GM19035 (cell line): ENCODE measurements at regions not wholly inside any gene's neighbourhood (a gene's known extent, or its start where the extent isn't known, plus 50 kb on each side); places are given as distances from the start of the nearest gene placed in this dataset.

Source experiments
- ATAC-seq: cut with Tn5 transposase; IDR thresholded peaks from one replicate; pipeline ENCODE4 v1.9.1; 2021; ENCODE audit not compliant: unreplicated experiment

- no peak for ATAC-seq
Measured at GRCh38 chr4:130403221-130403620, 1307.3 kb downstream of the C4orf33 start.

GRCh38 chr4:130416228-130416627 lies 1320.3 kb downstream of the C4orf33 start:
- ATAC-seq, result no peak

GRCh38 chr4:130419211-130419975 lies 1323.4 kb downstream of the C4orf33 start:
- no peak for ATAC-seq

GRCh38 chr4:130422261-130422660 lies 1326.3 kb downstream of the C4orf33 start:
- no peak for ATAC-seq

- no peak for ATAC-seq
Measured at GRCh38 chr4:130424211-130424610, 1328.3 kb downstream of the C4orf33 start.

- ATAC-seq, result no peak
Measured at GRCh38 chr4:130432289-130432688, 1336.3 kb downstream of the C4orf33 start.

GRCh38 chr4:130449741-130450140 lies 1353.8 kb downstream of the C4orf33 start:
- no peak for ATAC-seq

- ATAC-seq, result no peak
Measured at GRCh38 chr4:130468340-130468739, 1372.4 kb downstream of the C4orf33 start.

GRCh38 chr4:130478406-130478805 lies 1382.5 kb downstream of the C4orf33 start:
- ATAC-seq, result no peak

GRCh38 chr4:130479020-130479419 lies 1383.1 kb downstream of the C4orf33 start:
- no peak for ATAC-seq

- no peak for ATAC-seq
Measured at GRCh38 chr4:130479674-130480073, 1383.7 kb downstream of the C4orf33 start.

GRCh38 chr4:130484826-130485225 lies 1388.9 kb downstream of the C4orf33 start:
- ATAC-seq, result no peak

- no peak for ATAC-seq
Measured at GRCh38 chr4:130485371-130485770, 1389.4 kb downstream of the C4orf33 start.

GRCh38 chr4:130486186-130486585 lies 1390.2 kb downstream of the C4orf33 start:
- no peak for ATAC-seq

- ATAC-seq, result no peak
Measured at GRCh38 chr4:130486841-130487240, 1390.9 kb downstream of the C4orf33 start.

- ATAC-seq, result no peak
Measured at GRCh38 chr4:130510661-130511060, 1414.7 kb downstream of the C4orf33 start.

GRCh38 chr4:130511776-130512175 lies 1415.8 kb downstream of the C4orf33 start:
- no peak for ATAC-seq

GRCh38 chr4:130524057-130524456 lies 1428.1 kb downstream of the C4orf33 start:
- ATAC-seq, result no peak

GRCh38 chr4:130530505-130530904 lies 1434.6 kb downstream of the C4orf33 start:
- ATAC-seq, result no peak

- ATAC-seq, result no peak
Measured at GRCh38 chr4:130534651-130535050, 1438.7 kb downstream of the C4orf33 start.

- no peak for ATAC-seq
Measured at GRCh38 chr4:130542953-130543352, 1447.0 kb downstream of the C4orf33 start.

GRCh38 chr4:130545171-130545570 lies 1449.2 kb downstream of the C4orf33 start:
- ATAC-seq, result no peak

- no peak for ATAC-seq
Measured at GRCh38 chr4:130545596-130545995, 1449.6 kb downstream of the C4orf33 start.
